H1 (cell line): ENCODE measurements at regions not wholly inside any gene's neighbourhood (a gene's known extent, or its start where the extent isn't known, plus 50 kb on each side); places are given as distances from the start of the nearest gene placed in this dataset.

ENCODE experiments used
- CTCF ChIA-PET: fragments of 300-600 bp; sonication (Branson Sonifier 250); formaldehyde crosslinking; loops from one replicate; lab custom pipeline; 2021; ENCODE audit not compliant: partially characterized antibody; lab: Charles Lee
- POLR2A ChIA-PET: fragments of 300-600 bp; sonication (Branson Sonifier 250); formaldehyde crosslinking; loops from one replicate; lab custom pipeline; 2021; ENCODE audit warnings: inconsistent platforms; ENCODE audit not compliant: partially characterized antibody; lab: Charles Lee
- DNase-seq, 2 experiments: peaks; one replicate each; pipeline versions ENCODE4 v3.0.0 to v3.0.0-alpha.2; 2010 to 2022; ENCODE audit warnings: low spot score in 2 of 2, low read depth in 1 of 2, mixed read lengths in 1 of 2
- FAIRE-seq: peaks from 2 replicates; lab custom pipeline; 2011; peaks lifted over from hg19 to GRCh38; lab: Jason Lieb, UNC
- H2AFZ ChIP-seq: 2 replicates; pipeline ENCODE4 v1.8.1; 2012; ENCODE audit warnings: low read length, inconsistent platforms
- H2AK5ac ChIP-seq: 2 replicates; pipeline ENCODE4 v1.6.1; 2013; ENCODE audit warnings: low read depth, low read length
- H2BK120ac ChIP-seq: replicated peaks from 2 replicates; pipeline ENCODE3; 2013; ENCODE audit warnings: low read depth, low read length, inconsistent platforms
- H2BK12ac ChIP-seq: 2 replicates; pipeline ENCODE4 v1.6.1; 2013; ENCODE audit warnings: low read depth, low read length
- H2BK15ac ChIP-seq: 2 replicates; pipeline ENCODE4 v1.6.1; 2013; ENCODE audit warnings: low read length
- H2BK20ac ChIP-seq: 2 replicates; pipeline ENCODE4 v1.6.1; 2013; ENCODE audit warnings: low read length
- H2BK5ac ChIP-seq: 2 replicates; pipeline ENCODE4 v1.6.1; 2013; ENCODE audit warnings: low read depth, low read length
- H3K14ac ChIP-seq: 2 replicates; pipeline ENCODE4 v1.6.1; 2013; ENCODE audit warnings: inconsistent platforms; ENCODE audit not compliant: insufficient read length
- H3K18ac ChIP-seq: 2 replicates; pipeline ENCODE4 v1.6.1; 2013; ENCODE audit warnings: low read length; ENCODE audit errors: extremely low read depth
- H3K23ac ChIP-seq: 2 replicates; pipeline ENCODE4 v1.6.1; 2013; ENCODE audit warnings: inconsistent platforms; ENCODE audit not compliant: insufficient read length
- H3K23me2 ChIP-seq: 2 replicates; pipeline ENCODE4 v1.6.1; 2013; ENCODE audit warnings: low read depth, low read length
- H3K27ac ChIP-seq: 2 replicates; pipeline ENCODE4 v1.6.1; 2011; ENCODE audit warnings: low read depth, low read length, inconsistent platforms
- H3K27me3 ChIP-seq, 4 experiments: replicated peaks in 1 of 4; 1 replicate in 1 of 4; 2 replicates in 3 of 4; pipeline versions ENCODE4 v1.6.1 to v1.8.1; 2011 to 2013; ENCODE audit warnings: low read length in 3 of 4, mild to moderate bottlenecking in 3 of 4, inconsistent platforms in 2 of 4, mixed read lengths in 2 of 4, moderate library complexity in 1 of 4; ENCODE audit not compliant: control insufficient read depth in 3 of 4, insufficient read depth in 3 of 4; ENCODE audit errors: extremely low read depth in 1 of 4
- H3K36me3 ChIP-seq, 4 experiments: 2 replicates each; pipeline versions ENCODE4 v1.6.1 to v1.8.1; 2011 to 2013; ENCODE audit warnings: mild to moderate bottlenecking in 4 of 4, low read length in 3 of 4, moderate library complexity in 2 of 4, control low read depth in 1 of 4, inconsistent platforms in 1 of 4; ENCODE audit not compliant: insufficient read depth in 4 of 4, control insufficient read depth in 2 of 4
- H3K4ac ChIP-seq: replicated peaks from 2 replicates; pipeline ENCODE3; 2013; ENCODE audit warnings: low read length, low read depth, mixed read lengths, inconsistent platforms; ENCODE audit not compliant: insufficient read length
- H3K4me1 ChIP-seq, 4 experiments: replicated peaks in 1 of 4; 1 replicate in 1 of 4; 2 replicates in 3 of 4; pipeline versions ENCODE4 v1.6.1 to v1.8.1; 2011 to 2013; ENCODE audit warnings: low read length in 3 of 4, inconsistent platforms in 2 of 4, mixed read lengths in 1 of 4; ENCODE audit not compliant: insufficient read depth in 4 of 4, control insufficient read depth in 3 of 4
- H3K4me2 ChIP-seq, 2 experiments: 2 replicates each; pipeline versions ENCODE4 v1.6.1 to v1.8.1; 2011 to 2013; ENCODE audit warnings: low read depth in 2 of 2, low read length in 2 of 2, control low read depth in 1 of 2, inconsistent platforms in 1 of 2, mild to moderate bottlenecking in 1 of 2; ENCODE audit not compliant: insufficient read depth in 1 of 2
- H3K4me3 ChIP-seq, 4 experiments: fragments of 200-600, 300-600 bp in 1 of 4; sonication (generic), shearing (Covaris generic), sonication (Bioruptor Twin) in 1 of 4; 2 replicates each; pipeline versions ENCODE4 v1.5.1 to v1.8.1; 2011 to 2016; ENCODE audit warnings: low read length in 4 of 4, low read depth in 3 of 4, control low read depth in 2 of 4, inconsistent platforms in 2 of 4, mild to moderate bottlenecking in 2 of 4, mixed read lengths in 1 of 4, moderate library complexity in 1 of 4; ENCODE audit not compliant: insufficient read depth in 2 of 4; ENCODE audit errors: extremely low read depth in 1 of 4
- H3K56ac ChIP-seq: replicated peaks from 2 replicates; pipeline ENCODE3; 2013; ENCODE audit warnings: low read depth, mild to moderate bottlenecking, mixed read lengths, low read length, inconsistent platforms; ENCODE audit not compliant: insufficient read length
- H3K79me1 ChIP-seq: 2 replicates; pipeline ENCODE4 v1.6.1; 2013; ENCODE audit warnings: low read depth, low read length, control low read depth
- H3K79me2 ChIP-seq, 2 experiments: 2 replicates each; pipeline versions ENCODE4 v1.6.1 to v1.8.1; 2012 to 2013; ENCODE audit warnings: low read length in 2 of 2, mild to moderate bottlenecking in 2 of 2, inconsistent platforms in 1 of 2; ENCODE audit not compliant: insufficient read depth in 2 of 2, control insufficient read depth in 1 of 2
- H3K9ac ChIP-seq, 4 experiments: replicated peaks in 1 of 4; 1 replicate in 1 of 4; 2 replicates in 3 of 4; pipeline versions ENCODE4 v1.6.1 to v1.8.1; 2011 to 2013; ENCODE audit warnings: low read depth in 3 of 4, low read length in 3 of 4, control low read depth in 2 of 4, mild to moderate bottlenecking in 2 of 4, moderate library complexity in 2 of 4, inconsistent platforms in 1 of 4; ENCODE audit errors: extremely low read depth in 1 of 4
- H3K9me3 ChIP-seq, 2 experiments: 2 replicates each; pipeline versions ENCODE4 v1.6.1 to v1.8.1; 2012 to 2013; ENCODE audit warnings: mild to moderate bottlenecking in 2 of 2, moderate library complexity in 2 of 2, control low read depth in 1 of 2, inconsistent platforms in 1 of 2, low read depth in 1 of 2, low read length in 1 of 2, mixed read lengths in 1 of 2; ENCODE audit not compliant: insufficient read depth in 2 of 2
- H4K20me1 ChIP-seq, 2 experiments: replicated peaks in 1 of 2; 2 replicates each; pipeline versions ENCODE3 to v1.8.1; 2011 to 2013; ENCODE audit warnings: inconsistent platforms in 2 of 2, low read length in 2 of 2, mild to moderate bottlenecking in 1 of 2; ENCODE audit not compliant: insufficient read depth in 2 of 2, control insufficient read depth in 1 of 2
- H4K5ac ChIP-seq: 2 replicates; pipeline ENCODE4 v1.6.1; 2013; ENCODE audit warnings: low read length, low read depth, mixed read lengths, inconsistent platforms; ENCODE audit not compliant: insufficient read length
- H4K8ac ChIP-seq: 2 replicates; pipeline ENCODE4 v1.8.0; 2013; ENCODE audit warnings: mild to moderate bottlenecking, moderate library complexity, low read length, inconsistent platforms; ENCODE audit not compliant: insufficient read depth; ENCODE audit errors: extremely low read depth
- H4K91ac ChIP-seq: replicated peaks from 2 replicates; pipeline ENCODE3; 2013; ENCODE audit warnings: low read length, mixed read lengths, inconsistent platforms; ENCODE audit not compliant: insufficient read length
- CHD1 ChIP-seq: IDR thresholded peaks from 2 replicates; pipeline ENCODE4 v1.6.1; 2012; ENCODE audit warnings: low read depth, low read length, improper control_type of control experiment
- GTF2F1 ChIP-seq: IDR thresholded peaks from 2 replicates; pipeline ENCODE4 v1.6.1; 2012; ENCODE audit warnings: low read depth, low read length, improper control_type of control experiment, borderline replicate concordance
- KDM4A ChIP-seq: IDR thresholded peaks from one replicate; pipeline ENCODE4 v1.7.1; 2012; ENCODE audit warnings: low read depth, mild to moderate bottlenecking, moderate library complexity, low read length, inconsistent platforms; ENCODE audit not compliant: severe bottlenecking
- PHF8 ChIP-seq: fragments of 200-600 bp; sonication (generic); conservative IDR thresholded peaks from 2 replicates; pipeline ENCODE4 v1.7.1; 2012; ENCODE audit warnings: low read depth, mild to moderate bottlenecking, inconsistent platforms, low read length, moderate library complexity
- RFX5 ChIP-seq: IDR thresholded peaks from 2 replicates; pipeline ENCODE4 v1.6.1; 2011; ENCODE audit warnings: low read depth, low read length, improper control_type of control experiment, borderline replicate concordance
- SAP30 ChIP-seq: fragments of 300-600 bp; sonication (generic); IDR thresholded peaks from 2 replicates; pipeline ENCODE4 v1.7.1; 2012; ENCODE audit warnings: low read length, moderate library complexity, mild to moderate bottlenecking, inconsistent platforms; ENCODE audit not compliant: insufficient read depth, insufficient replicate concordance
- TEAD4 ChIP-seq: IDR thresholded peaks from 2 replicates; pipeline ENCODE4 v1.6.1; 2012; ENCODE audit warnings: low read depth, low read length, inconsistent platforms, mixed read lengths
- ZNF274 ChIP-seq: IDR thresholded peaks from 2 replicates; pipeline ENCODE4 v1.7.0; 2012; ENCODE audit warnings: low read length, borderline replicate concordance; ENCODE audit errors: extremely low read depth
- WGBS, 2 experiments: shearing (Covaris generic) in 1 of 2; methylation state at CpG; one replicate each; pipeline versions ENCODE4 v1.1.6 to v1.1.7; 2013 to 2015; ENCODE audit warnings: low lambda C conversion rate in 2 of 2, mixed read lengths in 2 of 2, inconsistent platforms in 1 of 2, low coverage in 1 of 2, missing lambda C conversion rate in 1 of 2; ENCODE audit not compliant: insufficient replicate concordance in 2 of 2, insufficient coverage in 1 of 2, insufficient read length in 1 of 2; ENCODE audit errors: extremely low coverage in 1 of 2, missing lambda C conversion rate in 1 of 2; 5-methylcytosine and 5-hydroxymethylcytosine counted together

DNA sequence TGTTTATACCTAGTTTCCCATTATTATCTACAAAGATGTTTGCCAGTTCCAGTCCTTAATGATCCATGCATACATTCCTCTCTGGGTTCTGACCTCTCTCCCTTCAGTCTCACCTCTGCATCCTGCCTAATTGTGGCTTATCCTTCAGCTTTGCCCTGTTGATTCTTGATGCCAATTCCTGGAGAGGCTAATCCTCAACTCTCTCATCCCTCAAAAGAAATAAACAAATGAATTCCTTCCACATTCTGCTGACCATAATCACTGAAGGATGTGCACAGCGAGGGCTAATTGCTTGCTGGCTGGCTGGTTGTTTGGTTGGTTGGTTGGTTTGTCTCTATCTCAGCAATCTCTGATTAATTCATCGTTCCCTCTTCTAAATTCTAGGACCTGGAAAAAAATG, 113.8 kb downstream of the IRS2 start:
- H3K36me3 ChIP-seq, result no peaks in the 10 kb centered on the region
- no peak overlapping the region for H3K4me3 ChIP-seq
- no peak overlapping the region for H2AK5ac ChIP-seq
- no peak overlapping the region for H2BK120ac ChIP-seq
- POLR2A ChIA-PET, result no interaction called here
- WGBS, 2 experiments, result 84% methylated on average over 2 of the region's 2 CpGs; no CpG with 5 or more reads in 1 of the 2 experiments
- peaks cover 0 to 8% (median 4%) of the 10 kb centered on the region in 4 experiments; a peak in 4 of 7 replicates for H3K4me1 ChIP-seq
- no peaks in the 10 kb centered on the region for H3K23me2 ChIP-seq
- H2BK20ac ChIP-seq, result no peak overlapping the region
- H3K79me2 ChIP-seq, result no peaks in the 10 kb centered on the region
- no peak overlapping the region for H3K27ac ChIP-seq
- H4K20me1 ChIP-seq, result no peaks in the 10 kb centered on the region
- no peaks in the 10 kb centered on the region for H3K79me1 ChIP-seq
- TF ChIP-seq SAP30 (no peak), ZNF274 (no peak), PHF8 (no peak), KDM4A (no peak), TEAD4 (no peak), CHD1 (no peak), RFX5 (no peak), GTF2F1 (no peak)
- TF ChIP-seq, all 59 proteins: peak for 0
- Histone ChIP-seq H2BK12ac (no peak overlapping the region), H2AFZ (no peak overlapping the region), H3K23ac (no peak overlapping the region), H4K91ac (no peak overlapping the region), H3K27me3 (no peaks in the 10 kb centered on the region; a peak in 1 of 7 replicates), H2BK15ac (no peak overlapping the region), H3K18ac (no peak overlapping the region), H3K4me2 (no peak overlapping the region), H3K14ac (no peak overlapping the region), H4K8ac (no peak overlapping the region), H3K9me3 (no peaks in the 10 kb centered on the region), H3K9ac (no peak overlapping the region), H3K4ac (no peak overlapping the region), H3K56ac (no peak overlapping the region), H2BK5ac (no peak overlapping the region), H4K5ac (no peak overlapping the region)
- DNase-seq (no peak), FAIRE-seq (no peak)
- CTCF ChIA-PET, result interaction anchor here (0.6 kb wide), 1 partner anchor 11 kb away, joined by 3 read pairs; no protein-coding TSS in a partner anchor
